ENCODE measurements at regions not wholly inside any gene's neighbourhood (a gene's known extent, or its start where the extent isn't known, plus 50 kb on each side); places are given as distances from the start of the nearest gene placed in this dataset.

- no peak overlapping the region for H3K9ac ChIP-seq
- no peak overlapping the region for H2AFZ ChIP-seq
- no peak overlapping the region for H3K4me2 ChIP-seq (ENCODE audit: low read length)
- no peaks in the 10 kb centered on the region for H3K79me2 ChIP-seq
- H3K27me3 ChIP-seq (ENCODE audit: control insufficient read depth, insufficient read depth, low read length): no peaks in the 10 kb centered on the region
- no peak for TF ChIP-seq CTCF (IDR thresholded peaks at IDR 0.05)
- no peak overlapping the region for H3K4me3 ChIP-seq (ENCODE audit: low read depth, low read length)
- no peaks in the 10 kb centered on the region for H3K36me3 ChIP-seq (ENCODE audit: control insufficient read depth, insufficient read depth, low read length)
- no peak overlapping the region for H3K27ac ChIP-seq
- H3K9me3 ChIP-seq (ENCODE audit: control insufficient read depth, low read length): no peaks in the 10 kb centered on the region
- no peaks in the 10 kb centered on the region for H3K4me1 ChIP-seq
Observed at GRCh38 chr3:82521657-82522056, 760.2 kb upstream of the GBE1 start.

- Histone ChIP-seq H3K27ac (no peak overlapping the region), H3K9me3 (ENCODE audit: control insufficient read depth, low read length) (no peaks in the 10 kb centered on the region), H3K36me3 (ENCODE audit: control insufficient read depth, insufficient read depth, low read length) (no peaks in the 10 kb centered on the region), H3K4me3 (ENCODE audit: low read depth, low read length) (no peak overlapping the region), H3K79me2 (no peaks in the 10 kb centered on the region), H3K4me2 (ENCODE audit: low read length) (no peak overlapping the region), H3K9ac (no peak overlapping the region), H3K27me3 (ENCODE audit: control insufficient read depth, insufficient read depth, low read length) (no peaks in the 10 kb centered on the region), H3K4me1 (no peaks in the 10 kb centered on the region), H2AFZ (no peak overlapping the region)
- no peak for TF ChIP-seq CTCF (IDR thresholded peaks at IDR 0.05)
Observed at GRCh38 chr3:82520846-82521245, 759.4 kb upstream of the GBE1 start.

- H3K4me1 ChIP-seq: no peaks in the 10 kb centered on the region
- TF ChIP-seq CTCF (IDR thresholded peaks at IDR 0.05): no peak
- no peaks in the 10 kb centered on the region for H3K27me3 ChIP-seq (ENCODE audit: control insufficient read depth, insufficient read depth, low read length)
- H3K4me2 ChIP-seq (ENCODE audit: low read length): no peak overlapping the region
- H3K27ac ChIP-seq: no peak overlapping the region
- H3K36me3 ChIP-seq (ENCODE audit: control insufficient read depth, insufficient read depth, low read length): no peaks in the 10 kb centered on the region
- no peaks in the 10 kb centered on the region for H3K9me3 ChIP-seq (ENCODE audit: control insufficient read depth, low read length)
- H2AFZ ChIP-seq: no peak overlapping the region
- H3K9ac ChIP-seq: no peak overlapping the region
- H3K79me2 ChIP-seq: no peaks in the 10 kb centered on the region
- no peak overlapping the region for H3K4me3 ChIP-seq (ENCODE audit: low read depth, low read length)
Observed at GRCh38 chr3:82509951-82510603, 748.6 kb upstream of the GBE1 start.

- no peak overlapping the region for H3K4me3 ChIP-seq (ENCODE audit: low read depth, low read length)
- no peaks in the 10 kb centered on the region for H3K9me3 ChIP-seq (ENCODE audit: control insufficient read depth, low read length)
- H3K36me3 ChIP-seq (ENCODE audit: control insufficient read depth, insufficient read depth, low read length): no peaks in the 10 kb centered on the region
- no peaks in the 10 kb centered on the region for H3K4me1 ChIP-seq
- TF ChIP-seq CTCF (IDR thresholded peaks at IDR 0.05): no peak
- no peak overlapping the region for H3K27ac ChIP-seq
- H3K79me2 ChIP-seq: no peaks in the 10 kb centered on the region
- H2AFZ ChIP-seq: no peak overlapping the region
- no peak overlapping the region for H3K4me2 ChIP-seq (ENCODE audit: low read length)
- no peak overlapping the region for H3K9ac ChIP-seq
- H3K27me3 ChIP-seq (ENCODE audit: control insufficient read depth, insufficient read depth, low read length): no peaks in the 10 kb centered on the region
Observed at GRCh38 chr3:82509106-82509842, 747.8 kb upstream of the GBE1 start.

- Histone ChIP-seq H3K27ac (no peak overlapping the region), H3K36me3 (ENCODE audit: control insufficient read depth, insufficient read depth, low read length) (no peaks in the 10 kb centered on the region), H3K27me3 (ENCODE audit: control insufficient read depth, insufficient read depth, low read length) (no peaks in the 10 kb centered on the region), H3K9ac (no peak overlapping the region), H3K4me1 (no peaks in the 10 kb centered on the region), H3K4me3 (ENCODE audit: low read depth, low read length) (no peak overlapping the region), H3K9me3 (ENCODE audit: control insufficient read depth, low read length) (no peaks in the 10 kb centered on the region), H3K79me2 (no peaks in the 10 kb centered on the region), H2AFZ (no peak overlapping the region), H3K4me2 (ENCODE audit: low read length) (no peak overlapping the region)
- no peak for TF ChIP-seq CTCF (IDR thresholded peaks at IDR 0.05)
Observed at GRCh38 chr3:82506204-82506603, 744.8 kb upstream of the GBE1 start.
